ENCODE measurements at regions not wholly inside any gene's neighbourhood (a gene's known extent, or its start where the extent isn't known, plus 50 kb on each side); places are given as distances from the start of the nearest gene placed in this dataset.

- TF ChIP-seq EZH2 (IDR thresholded peaks at IDR 0.05; ENCODE audit: borderline replicate concordance) (no peak), CTCF (IDR thresholded peaks at IDR 0.05; ENCODE audit: poor library complexity) (no peak)
Measured at GRCh38 chr7:123400196-123400595, 134.2 kb downstream of the IQUB start.
